Peyer's patch (tissue), 4 donors: ENCODE measurements at regions not wholly inside any gene's neighbourhood (a gene's known extent, or its start where the extent isn't known, plus 50 kb on each side); places are given as distances from the start of the nearest gene placed in this dataset.

Source experiments
- POLR2A ChIP-seq, 2 donors: fragments of 450-650 bp; IDR thresholded peaks; one replicate each; pipeline ENCODE4 v1.5.1; 2017; ENCODE audit warnings: antibody characterized with exemption in 2 of 2, mild to moderate bottlenecking in 2 of 2, moderate library complexity in 2 of 2
- TF ChIP-seq, protein P1 (sequence below), 6 experiments: fragments of 450-650 bp in 4 of 6; fragments of 200-600 bp in 2 of 6; sonication (generic) in 1 of 6; IDR thresholded peaks; one replicate each; pipeline ENCODE4 v1.5.1; 2017 to 2019; ENCODE audit warnings: antibody characterized with exemption in 6 of 6, mild to moderate bottlenecking in 3 of 6, moderate library complexity in 1 of 6

DNA sequence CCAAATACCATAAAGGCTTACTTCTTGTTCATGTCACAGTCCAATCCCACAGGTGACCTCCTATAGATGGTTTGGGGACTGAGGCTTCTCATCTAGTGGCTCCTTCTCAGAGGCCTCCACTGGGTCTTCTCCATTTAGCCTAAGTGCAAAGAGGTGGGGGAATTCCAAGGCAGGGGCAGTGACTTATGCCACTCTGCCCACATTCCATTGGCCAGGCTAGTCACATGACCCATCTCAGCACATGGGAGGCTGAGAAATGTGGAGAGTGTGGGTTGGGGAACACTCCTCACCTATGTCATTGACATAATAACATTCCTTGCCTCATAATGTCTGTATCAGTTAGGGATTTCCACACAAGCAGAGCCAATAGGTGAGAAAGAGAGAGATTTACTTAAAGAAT lies 104.3 kb upstream of the PLXNA4 start:
- TF ChIP-seq, protein P1, sequence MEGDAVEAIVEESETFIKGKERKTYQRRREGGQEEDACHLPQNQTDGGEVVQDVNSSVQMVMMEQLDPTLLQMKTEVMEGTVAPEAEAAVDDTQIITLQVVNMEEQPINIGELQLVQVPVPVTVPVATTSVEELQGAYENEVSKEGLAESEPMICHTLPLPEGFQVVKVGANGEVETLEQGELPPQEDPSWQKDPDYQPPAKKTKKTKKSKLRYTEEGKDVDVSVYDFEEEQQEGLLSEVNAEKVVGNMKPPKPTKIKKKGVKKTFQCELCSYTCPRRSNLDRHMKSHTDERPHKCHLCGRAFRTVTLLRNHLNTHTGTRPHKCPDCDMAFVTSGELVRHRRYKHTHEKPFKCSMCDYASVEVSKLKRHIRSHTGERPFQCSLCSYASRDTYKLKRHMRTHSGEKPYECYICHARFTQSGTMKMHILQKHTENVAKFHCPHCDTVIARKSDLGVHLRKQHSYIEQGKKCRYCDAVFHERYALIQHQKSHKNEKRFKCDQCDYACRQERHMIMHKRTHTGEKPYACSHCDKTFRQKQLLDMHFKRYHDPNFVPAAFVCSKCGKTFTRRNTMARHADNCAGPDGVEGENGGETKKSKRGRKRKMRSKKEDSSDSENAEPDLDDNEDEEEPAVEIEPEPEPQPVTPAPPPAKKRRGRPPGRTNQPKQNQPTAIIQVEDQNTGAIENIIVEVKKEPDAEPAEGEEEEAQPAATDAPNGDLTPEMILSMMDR (IDR thresholded peaks at IDR 0.05), result no peak
- TF ChIP-seq POLR2A (IDR thresholded peaks at IDR 0.05), result no peak
